GM23338 (cell line): ENCODE measurements at regions not wholly inside any gene's neighbourhood (a gene's known extent, or its start where the extent isn't known, plus 50 kb on each side); places are given as distances from the start of the nearest gene placed in this dataset.

ENCODE experiments used
- ATAC-seq: fragments of 200-7000 bp; cut with Tn5 transposase; 3 replicates; pipeline ENCODE4 v1.9.1; 2020
- DNase-seq: peaks from one replicate; pipeline ENCODE4 v3.0.0-alpha.2; 2015; ENCODE audit warnings: low spot score
- H2AFZ ChIP-seq: fragments of 200-600 bp; sonication (generic); 2 replicates; pipeline ENCODE4 v1.8.0; 2016; ENCODE audit warnings: antibody characterized with exemption, mild to moderate bottlenecking, moderate library complexity
- H3F3A ChIP-seq: fragments of 200-600 bp; sonication (generic); replicated peaks from 2 replicates; pipeline ENCODE4 v1.8.0; 2017; ENCODE audit warnings: antibody characterized with exemption, mixed run types, low read depth
- H3K27ac ChIP-seq: fragments of 200-600 bp; sonication (generic); 2 replicates; pipeline ENCODE4 v1.6.1; 2016; ENCODE audit warnings: low read depth
- H3K27me3 ChIP-seq: fragments of 200-600 bp; sonication (generic); 2 replicates; pipeline ENCODE4 v1.8.0; 2016; ENCODE audit warnings: mild to moderate bottlenecking, mixed run types, moderate library complexity; ENCODE audit not compliant: insufficient read depth
- H3K36me3 ChIP-seq: fragments of 200-600 bp; sonication (generic); 2 replicates; pipeline ENCODE4 v1.8.0; 2016; ENCODE audit warnings: mild to moderate bottlenecking; ENCODE audit not compliant: insufficient read depth
- H3K4me1 ChIP-seq: fragments of 200-600 bp; sonication (generic); 2 replicates; pipeline ENCODE4 v1.8.0; 2016; ENCODE audit warnings: mild to moderate bottlenecking, moderate library complexity; ENCODE audit not compliant: insufficient read depth
- H3K4me2 ChIP-seq: fragments of 200-600 bp; sonication (generic); 2 replicates; pipeline ENCODE4 v1.7.1; 2017; ENCODE audit warnings: mixed run types
- H3K4me3 ChIP-seq: fragments of 200-600 bp; sonication (generic); 2 replicates; pipeline ENCODE4 v1.6.1; 2016; ENCODE audit warnings: mixed run types
- H3K79me2 ChIP-seq: fragments of 200-600 bp; sonication (generic); replicated peaks from 2 replicates; pipeline ENCODE4 v1.8.0; 2017; ENCODE audit warnings: mild to moderate bottlenecking; ENCODE audit not compliant: insufficient read depth
- H3K9me2 ChIP-seq: fragments of 200-600 bp; sonication (generic); 2 replicates; pipeline ENCODE4 v1.8.0; 2017; ENCODE audit not compliant: insufficient read depth
- H4K20me1 ChIP-seq: fragments of 200-600 bp; sonication (generic); replicated peaks from 2 replicates; pipeline ENCODE4 v1.8.0; 2017; ENCODE audit warnings: mild to moderate bottlenecking; ENCODE audit not compliant: insufficient read depth
- H3K27ac Mint-ChIP-seq: 2 replicates; pipeline ENCODE4 v1.8.0; 2020; ENCODE audit warnings: inconsistent platforms, mild to moderate bottlenecking, moderate library complexity, mixed read lengths
- H3K27me3 Mint-ChIP-seq: 3 replicates; pipeline ENCODE4 v1.8.0; 2022; ENCODE audit warnings: low read depth, mild to moderate bottlenecking, moderate library complexity, mixed read lengths, inconsistent platforms; ENCODE audit not compliant: insufficient read depth, poor library complexity
- H3K36me3 Mint-ChIP-seq: 3 replicates; pipeline ENCODE4 v1.8.0; 2021; ENCODE audit warnings: low read depth, mild to moderate bottlenecking, inconsistent platforms, moderate library complexity, mixed read lengths
- H3K4me1 Mint-ChIP-seq: 3 replicates; pipeline ENCODE4 v1.8.0; 2020; ENCODE audit warnings: mild to moderate bottlenecking, inconsistent platforms, mixed read lengths
- H3K4me3 Mint-ChIP-seq: 3 replicates; pipeline ENCODE4 v1.8.0; 2021; ENCODE audit warnings: moderate library complexity, mild to moderate bottlenecking, inconsistent platforms, mixed read lengths
- H3K9me3 Mint-ChIP-seq: 3 replicates; pipeline ENCODE4 v1.8.0; 2020; ENCODE audit warnings: moderate library complexity, mild to moderate bottlenecking, inconsistent platforms, mixed read lengths
- CREB1 ChIP-seq: fragments of 250-450 bp; sonication (Bioruptor Pico); IDR thresholded peaks from 2 replicates; pipeline ENCODE4 v1.5.0; 2020; ENCODE audit warnings: low read depth, mild to moderate bottlenecking, moderate library complexity
- EZH2 ChIP-seq: fragments of 200-600 bp; sonication (generic); IDR thresholded peaks from one replicate; pipeline ENCODE4 v1.8.0; 2017; ENCODE audit warnings: antibody characterized with exemption, mild to moderate bottlenecking, low read depth; ENCODE audit not compliant: unreplicated experiment
- EZH2phosphoT487 ChIP-seq: fragments of 200-600 bp; sonication (generic); IDR thresholded peaks from one replicate; pipeline ENCODE4 v1.8.1; 2018; ENCODE audit warnings: antibody characterized with exemption; ENCODE audit not compliant: unreplicated experiment
- JUNB ChIP-seq: IDR thresholded peaks from one replicate; pipeline ENCODE4 v1.6.1; 2016; ENCODE audit warnings: antibody characterized with exemption; ENCODE audit not compliant: unreplicated experiment
- NANOG ChIP-seq: IDR thresholded peaks from 2 replicates; pipeline ENCODE4 v1.6.1; 2016; ENCODE audit warnings: antibody characterized with exemption, borderline replicate concordance
- POLR2AphosphoS5 ChIP-seq: IDR thresholded peaks from 2 replicates; pipeline ENCODE4 v1.6.1; 2016; ENCODE audit warnings: antibody characterized with exemption, low read depth
- STAT1 ChIP-seq: IDR thresholded peaks from one replicate; pipeline ENCODE4 v1.6.1; 2016; ENCODE audit warnings: antibody characterized with exemption; ENCODE audit not compliant: unreplicated experiment
- ZNF114 ChIP-seq: fragments of 250-450 bp; sonication (Bioruptor Pico); IDR thresholded peaks from 2 replicates; pipeline ENCODE4 v1.5.0; 2020; ENCODE audit warnings: mild to moderate bottlenecking, moderate library complexity
- ZNF331 ChIP-seq: fragments of 250-450 bp; sonication (Bioruptor Pico); IDR thresholded peaks from 2 replicates; pipeline ENCODE4 v1.5.0; 2020; ENCODE audit warnings: low read depth, mild to moderate bottlenecking, moderate library complexity
- TF ChIP-seq, protein P1 (sequence below): fragments of 250-450 bp; sonication (Bioruptor Pico); IDR thresholded peaks from 2 replicates; pipeline ENCODE4 v1.5.0; 2020; ENCODE audit warnings: mild to moderate bottlenecking, moderate library complexity
- TF ChIP-seq, protein P2 (sequence below): IDR thresholded peaks from 2 replicates; pipeline ENCODE4 v1.6.1; 2016; ENCODE audit warnings: antibody characterized with exemption
- TF ChIP-seq, protein P3 (sequence below), 2 experiments: fragments of 200-600 bp in 1 of 2; sonication (generic) in 1 of 2; conservative IDR thresholded peaks; 2 replicates each; pipeline versions ENCODE4 v1.5.1 to v1.6.1; 2016 to 2017; ENCODE audit warnings: antibody characterized with exemption in 2 of 2, low read depth in 2 of 2, mild to moderate bottlenecking in 2 of 2, moderate library complexity in 1 of 2
- TF ChIP-seq, protein P4 (sequence below): IDR thresholded peaks from one replicate; pipeline ENCODE4 v1.6.1; 2018; ENCODE audit warnings: antibody characterized with exemption; ENCODE audit not compliant: unreplicated experiment

DNA sequence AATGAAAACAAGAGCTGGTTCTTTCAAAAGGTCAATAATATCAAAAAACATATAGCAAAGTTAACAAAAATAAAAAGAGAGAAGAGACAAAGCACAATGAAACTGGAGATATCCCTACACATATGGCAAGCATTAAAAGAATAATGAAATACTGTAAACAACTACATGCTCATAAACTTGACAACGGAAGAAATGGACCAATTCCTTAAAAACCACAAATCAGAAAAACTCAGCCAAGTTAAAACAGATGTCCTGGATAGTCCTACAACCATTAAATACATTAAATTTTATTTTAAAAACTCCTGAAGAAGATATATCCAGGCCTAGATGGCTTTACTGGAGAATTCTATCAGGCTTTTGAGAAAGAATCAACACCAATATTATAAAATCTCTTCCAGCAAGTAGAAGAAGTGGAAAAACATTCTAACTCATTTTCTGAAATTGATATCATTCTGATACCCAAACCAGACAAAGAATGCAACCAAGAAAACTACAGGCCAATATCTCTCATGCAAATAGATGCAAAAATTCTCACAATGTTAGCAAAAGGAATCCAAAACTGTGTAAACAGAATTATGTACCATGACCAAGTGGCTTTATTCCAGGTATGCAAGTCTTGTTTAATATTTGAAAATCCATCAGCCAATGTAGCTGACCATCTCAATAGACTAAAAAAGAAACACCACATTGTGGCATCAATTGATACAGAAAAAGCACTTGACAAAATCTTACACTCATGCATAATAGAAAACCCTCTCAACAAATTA, 56.1 kb upstream of the LRRC7 start:
- H3K9me3 Mint-ChIP-seq = no peaks in the 10 kb centered on the region
- H3K27me3 ChIP-seq = no peaks in the 10 kb centered on the region
- no peak for ATAC-seq

More for the DNA sequence above, 56.1 kb upstream of the LRRC7 start:
- H3K4me3 Mint-ChIP-seq = no peak overlapping the region
- no peak overlapping the region for H3K27ac Mint-ChIP-seq
- H4K20me1 ChIP-seq = no peaks in the 10 kb centered on the region
- no peak overlapping the region for H2AFZ ChIP-seq
- no peaks in the 10 kb centered on the region for H3K9me2 ChIP-seq
- peaks cover 7% of the 10 kb centered on the region; the same call in 1 of the 2 replicates for H3K4me1 ChIP-seq
- H3K4me1 Mint-ChIP-seq = peaks cover 5% of the 10 kb centered on the region; the same call in 2 of the 3 replicates
- H3K36me3 Mint-ChIP-seq = no peaks in the 10 kb centered on the region
- DNase-seq = no peak
- H3K4me3 ChIP-seq = no peak overlapping the region
- no peak overlapping the region for H3K27ac ChIP-seq
- no peaks in the 10 kb centered on the region for H3K36me3 ChIP-seq
- H3K4me2 ChIP-seq = no peak overlapping the region
- no peaks in the 10 kb centered on the region for H3K79me2 ChIP-seq
- TF ChIP-seq EZH2 = no peak
- no peak for TF ChIP-seq EZH2phosphoT487
- TF ChIP-seq ZNF114 (CRISPR knock-in tag) = no peak
- TF ChIP-seq, protein P1, sequence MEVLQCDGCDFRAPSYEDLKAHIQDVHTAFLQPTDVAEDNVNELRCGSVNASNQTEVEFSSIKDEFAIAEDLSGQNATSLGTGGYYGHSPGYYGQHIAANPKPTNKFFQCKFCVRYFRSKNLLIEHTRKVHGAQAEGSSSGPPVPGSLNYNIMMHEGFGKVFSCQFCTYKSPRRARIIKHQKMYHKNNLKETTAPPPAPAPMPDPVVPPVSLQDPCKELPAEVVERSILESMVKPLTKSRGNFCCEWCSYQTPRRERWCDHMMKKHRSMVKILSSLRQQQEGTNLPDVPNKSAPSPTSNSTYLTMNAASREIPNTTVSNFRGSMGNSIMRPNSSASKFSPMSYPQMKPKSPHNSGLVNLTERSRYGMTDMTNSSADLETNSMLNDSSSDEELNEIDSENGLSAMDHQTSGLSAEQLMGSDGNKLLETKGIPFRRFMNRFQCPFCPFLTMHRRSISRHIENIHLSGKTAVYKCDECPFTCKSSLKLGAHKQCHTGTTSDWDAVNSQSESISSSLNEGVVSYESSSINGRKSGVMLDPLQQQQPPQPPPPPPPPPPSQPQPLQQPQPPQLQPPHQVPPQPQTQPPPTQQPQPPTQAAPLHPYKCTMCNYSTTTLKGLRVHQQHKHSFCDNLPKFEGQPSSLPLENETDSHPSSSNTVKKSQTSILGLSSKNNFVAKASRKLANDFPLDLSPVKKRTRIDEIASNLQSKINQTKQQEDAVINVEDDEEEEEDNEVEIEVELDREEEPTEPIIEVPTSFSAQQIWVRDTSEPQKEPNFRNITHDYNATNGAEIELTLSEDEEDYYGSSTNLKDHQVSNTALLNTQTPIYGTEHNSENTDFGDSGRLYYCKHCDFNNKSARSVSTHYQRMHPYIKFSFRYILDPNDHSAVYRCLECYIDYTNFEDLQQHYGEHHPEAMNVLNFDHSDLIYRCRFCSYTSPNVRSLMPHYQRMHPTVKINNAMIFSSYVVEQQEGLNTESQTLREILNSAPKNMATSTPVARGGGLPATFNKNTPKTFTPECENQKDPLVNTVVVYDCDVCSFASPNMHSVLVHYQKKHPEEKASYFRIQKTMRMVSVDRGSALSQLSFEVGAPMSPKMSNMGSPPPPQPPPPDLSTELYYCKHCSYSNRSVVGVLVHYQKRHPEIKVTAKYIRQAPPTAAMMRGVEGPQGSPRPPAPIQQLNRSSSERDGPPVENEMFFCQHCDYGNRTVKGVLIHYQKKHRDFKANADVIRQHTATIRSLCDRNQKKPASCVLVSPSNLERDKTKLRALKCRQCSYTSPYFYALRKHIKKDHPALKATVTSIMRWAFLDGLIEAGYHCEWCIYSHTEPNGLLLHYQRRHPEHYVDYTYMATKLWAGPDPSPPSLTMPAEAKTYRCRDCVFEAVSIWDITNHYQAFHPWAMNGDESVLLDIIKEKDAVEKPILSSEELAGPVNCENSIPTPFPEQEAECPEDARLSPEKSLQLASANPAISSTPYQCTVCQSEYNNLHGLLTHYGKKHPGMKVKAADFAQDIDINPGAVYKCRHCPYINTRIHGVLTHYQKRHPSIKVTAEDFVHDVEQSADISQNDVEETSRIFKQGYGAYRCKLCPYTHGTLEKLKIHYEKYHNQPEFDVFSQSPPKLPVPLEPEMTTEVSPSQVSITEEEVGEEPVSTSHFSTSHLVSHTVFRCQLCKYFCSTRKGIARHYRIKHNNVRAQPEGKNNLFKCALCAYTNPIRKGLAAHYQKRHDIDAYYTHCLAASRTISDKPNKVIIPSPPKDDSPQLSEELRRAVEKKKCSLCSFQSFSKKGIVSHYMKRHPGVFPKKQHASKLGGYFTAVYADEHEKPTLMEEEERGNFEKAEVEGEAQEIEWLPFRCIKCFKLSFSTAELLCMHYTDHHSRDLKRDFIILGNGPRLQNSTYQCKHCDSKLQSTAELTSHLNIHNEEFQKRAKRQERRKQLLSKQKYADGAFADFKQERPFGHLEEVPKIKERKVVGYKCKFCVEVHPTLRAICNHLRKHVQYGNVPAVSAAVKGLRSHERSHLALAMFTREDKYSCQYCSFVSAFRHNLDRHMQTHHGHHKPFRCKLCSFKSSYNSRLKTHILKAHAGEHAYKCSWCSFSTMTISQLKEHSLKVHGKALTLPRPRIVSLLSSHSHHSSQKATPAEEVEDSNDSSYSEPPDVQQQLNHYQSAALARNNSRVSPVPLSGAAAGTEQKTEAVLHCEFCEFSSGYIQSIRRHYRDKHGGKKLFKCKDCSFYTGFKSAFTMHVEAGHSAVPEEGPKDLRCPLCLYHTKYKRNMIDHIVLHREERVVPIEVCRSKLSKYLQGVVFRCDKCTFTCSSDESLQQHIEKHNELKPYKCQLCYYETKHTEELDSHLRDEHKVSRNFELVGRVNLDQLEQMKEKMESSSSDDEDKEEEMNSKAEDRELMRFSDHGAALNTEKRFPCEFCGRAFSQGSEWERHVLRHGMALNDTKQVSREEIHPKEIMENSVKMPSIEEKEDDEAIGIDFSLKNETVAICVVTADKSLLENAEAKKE (CRISPR knock-in tag) = no peak
- TF ChIP-seq STAT1 = no peak
- TF ChIP-seq, protein P2, sequence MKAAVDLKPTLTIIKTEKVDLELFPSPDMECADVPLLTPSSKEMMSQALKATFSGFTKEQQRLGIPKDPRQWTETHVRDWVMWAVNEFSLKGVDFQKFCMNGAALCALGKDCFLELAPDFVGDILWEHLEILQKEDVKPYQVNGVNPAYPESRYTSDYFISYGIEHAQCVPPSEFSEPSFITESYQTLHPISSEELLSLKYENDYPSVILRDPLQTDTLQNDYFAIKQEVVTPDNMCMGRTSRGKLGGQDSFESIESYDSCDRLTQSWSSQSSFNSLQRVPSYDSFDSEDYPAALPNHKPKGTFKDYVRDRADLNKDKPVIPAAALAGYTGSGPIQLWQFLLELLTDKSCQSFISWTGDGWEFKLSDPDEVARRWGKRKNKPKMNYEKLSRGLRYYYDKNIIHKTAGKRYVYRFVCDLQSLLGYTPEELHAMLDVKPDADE = no peak
- no peak for TF ChIP-seq JUNB
- TF ChIP-seq POLR2AphosphoS5 = no peak
- TF ChIP-seq CREB1 (CRISPR knock-in tag) = no peak
- no peak for TF ChIP-seq NANOG
- TF ChIP-seq, protein P3, sequence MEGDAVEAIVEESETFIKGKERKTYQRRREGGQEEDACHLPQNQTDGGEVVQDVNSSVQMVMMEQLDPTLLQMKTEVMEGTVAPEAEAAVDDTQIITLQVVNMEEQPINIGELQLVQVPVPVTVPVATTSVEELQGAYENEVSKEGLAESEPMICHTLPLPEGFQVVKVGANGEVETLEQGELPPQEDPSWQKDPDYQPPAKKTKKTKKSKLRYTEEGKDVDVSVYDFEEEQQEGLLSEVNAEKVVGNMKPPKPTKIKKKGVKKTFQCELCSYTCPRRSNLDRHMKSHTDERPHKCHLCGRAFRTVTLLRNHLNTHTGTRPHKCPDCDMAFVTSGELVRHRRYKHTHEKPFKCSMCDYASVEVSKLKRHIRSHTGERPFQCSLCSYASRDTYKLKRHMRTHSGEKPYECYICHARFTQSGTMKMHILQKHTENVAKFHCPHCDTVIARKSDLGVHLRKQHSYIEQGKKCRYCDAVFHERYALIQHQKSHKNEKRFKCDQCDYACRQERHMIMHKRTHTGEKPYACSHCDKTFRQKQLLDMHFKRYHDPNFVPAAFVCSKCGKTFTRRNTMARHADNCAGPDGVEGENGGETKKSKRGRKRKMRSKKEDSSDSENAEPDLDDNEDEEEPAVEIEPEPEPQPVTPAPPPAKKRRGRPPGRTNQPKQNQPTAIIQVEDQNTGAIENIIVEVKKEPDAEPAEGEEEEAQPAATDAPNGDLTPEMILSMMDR (conservative IDR thresholded peaks at IDR 0.05; ENCODE audit: low read depth in 2 of 2) = no peak
- no peak for TF ChIP-seq ZNF331 (CRISPR knock-in tag)
- TF ChIP-seq, protein P4, sequence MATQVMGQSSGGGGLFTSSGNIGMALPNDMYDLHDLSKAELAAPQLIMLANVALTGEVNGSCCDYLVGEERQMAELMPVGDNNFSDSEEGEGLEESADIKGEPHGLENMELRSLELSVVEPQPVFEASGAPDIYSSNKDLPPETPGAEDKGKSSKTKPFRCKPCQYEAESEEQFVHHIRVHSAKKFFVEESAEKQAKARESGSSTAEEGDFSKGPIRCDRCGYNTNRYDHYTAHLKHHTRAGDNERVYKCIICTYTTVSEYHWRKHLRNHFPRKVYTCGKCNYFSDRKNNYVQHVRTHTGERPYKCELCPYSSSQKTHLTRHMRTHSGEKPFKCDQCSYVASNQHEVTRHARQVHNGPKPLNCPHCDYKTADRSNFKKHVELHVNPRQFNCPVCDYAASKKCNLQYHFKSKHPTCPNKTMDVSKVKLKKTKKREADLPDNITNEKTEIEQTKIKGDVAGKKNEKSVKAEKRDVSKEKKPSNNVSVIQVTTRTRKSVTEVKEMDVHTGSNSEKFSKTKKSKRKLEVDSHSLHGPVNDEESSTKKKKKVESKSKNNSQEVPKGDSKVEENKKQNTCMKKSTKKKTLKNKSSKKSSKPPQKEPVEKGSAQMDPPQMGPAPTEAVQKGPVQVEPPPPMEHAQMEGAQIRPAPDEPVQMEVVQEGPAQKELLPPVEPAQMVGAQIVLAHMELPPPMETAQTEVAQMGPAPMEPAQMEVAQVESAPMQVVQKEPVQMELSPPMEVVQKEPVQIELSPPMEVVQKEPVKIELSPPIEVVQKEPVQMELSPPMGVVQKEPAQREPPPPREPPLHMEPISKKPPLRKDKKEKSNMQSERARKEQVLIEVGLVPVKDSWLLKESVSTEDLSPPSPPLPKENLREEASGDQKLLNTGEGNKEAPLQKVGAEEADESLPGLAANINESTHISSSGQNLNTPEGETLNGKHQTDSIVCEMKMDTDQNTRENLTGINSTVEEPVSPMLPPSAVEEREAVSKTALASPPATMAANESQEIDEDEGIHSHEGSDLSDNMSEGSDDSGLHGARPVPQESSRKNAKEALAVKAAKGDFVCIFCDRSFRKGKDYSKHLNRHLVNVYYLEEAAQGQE = no peak
- no peaks in the 10 kb centered on the region for H3K27me3 Mint-ChIP-seq
- no peaks in the 10 kb centered on the region for H3F3A ChIP-seq
